Heart right ventricle (tissue), 16 donors: ENCODE measurements at regions not wholly inside any gene's neighbourhood (a gene's known extent, or its start where the extent isn't known, plus 50 kb on each side); places are given as distances from the start of the nearest gene placed in this dataset.

Experiments
- ATAC-seq, 8 donors: fragments of 200-7000 bp; cut with Tn5 transposase; one replicate each; pipeline ENCODE4 v1.9.1; 2020; ENCODE audit warnings: mild to moderate bottlenecking in 8 of 8, moderate library complexity in 8 of 8, moderate number of reproducible peaks in 1 of 8
- DNase-seq, 2 donors: peaks; one replicate each; pipeline ENCODE4 v3.0.0-alpha.2; 2020
- H3K27ac ChIP-seq, 10 donors: fragments of 200-600 bp; sonication (generic) in 2 of 10; one replicate each; pipeline versions ENCODE4 v1.5.0 to v1.8.0; 2020 to 2022; ENCODE audit warnings: mild to moderate bottlenecking in 3 of 10
- H3K27me3 ChIP-seq, 7 donors: fragments of 200-600 bp; one replicate each; pipeline ENCODE4 v1.8.0; 2021 to 2022; ENCODE audit warnings: mild to moderate bottlenecking in 2 of 7
- H3K36me3 ChIP-seq, 9 donors: fragments of 200-600 bp; sonication (generic) in 1 of 9; one replicate each; pipeline versions ENCODE4 v1.5.0 to v1.8.0; 2020 to 2022; ENCODE audit warnings: mild to moderate bottlenecking in 2 of 9
- H3K4me1 ChIP-seq, 9 donors: fragments of 200-600 bp; sonication (generic) in 1 of 9; one replicate each; pipeline versions ENCODE4 v1.5.0 to v1.8.0; 2020 to 2022; ENCODE audit warnings: mild to moderate bottlenecking in 4 of 9
- H3K4me3 ChIP-seq, 10 donors: fragments of 200-600 bp; sonication (generic) in 2 of 10; one replicate each; pipeline versions ENCODE4 v1.5.0 to v1.8.0; 2020 to 2022; ENCODE audit warnings: mild to moderate bottlenecking in 7 of 10, moderate library complexity in 2 of 10
- H3K9me3 ChIP-seq, 11 donors: fragments of 200-600 bp in 10 of 11; sonication (generic) in 2 of 11; one replicate each; pipeline versions ENCODE4 v1.5.0 to v1.8.0; 2013 to 2022; ENCODE audit warnings: mild to moderate bottlenecking in 2 of 11, control low read depth in 1 of 11, moderate library complexity in 1 of 11
- CTCF ChIP-seq, 9 donors: fragments of 200-600 bp; sonication (generic) in 2 of 9; IDR thresholded peaks; one replicate each; pipeline versions ENCODE4 v1.5.0 to v1.8.0; 2021 to 2022; ENCODE audit warnings: antibody characterized with exemption in 9 of 9, mild to moderate bottlenecking in 5 of 9, moderate library complexity in 1 of 9
- WGBS, 2 donors: extraction: QIAGEN DNeasy Blood & Tissue Kit; methylation state at CpG; one replicate each; pipeline ENCODE4 v1.1.7; 2013; ENCODE audit warnings: inconsistent platforms in 1 of 2; 5-methylcytosine and 5-hydroxymethylcytosine counted together
- intact Hi-C, 10 donors: fragments of 100-400 bp; cut with DNase I; formaldehyde crosslinking; loops; one replicate each; pipeline versions ENCODE4 v1.11.1 to v1.14.2; 2022
- donor health status: Arrhythmogenic right ventricular cardiomyopathy.
- donor health status: ischemic (EF 13 %, LVEDD 7.1; RV severe dilation, severe dysfunction).
- donor health status: healthy with polysubstance abuse.
- donor health status: DM: no; HTN: yes; CAD: no.
- donor health status: DM: no; HTN: no; CAD: no.
- donor health status: ischemic (EF 25% LVEDD 6.9; RV normal size, moderate dysfunction).
- donor health status: ischemic (EF 25% LVEDD 5.7; RV mildly dilated, moderate dysfunction).
- donor health status: healthy.
- donor health status: DM: yes; HTN: yes; CAD: no.
- donor health status: Ischemic cardiomyopathy.
- donor health status: ischemic (EF 35%, LVEDD 5.7; RV mildly dilated, moderate dysfunction).
- donor health status: nonischemic (EF 11% LVEDD 7.7; RV severe dilation, severe dysfunction).
- donor health status: DM: yes; HTN: yes; CAD: no.
- donor health status: PGD.
- donor health status: ischemic (EF 29% LVEDD 5.4; RV normal size, mild dysfunction).
- donor health status: nonischemic (EF 23%, LVEDD 6.1; RV moderate dilation, normal function).

- 81 to 84% methylated on average over 3 of the region's 3 CpGs for WGBS, 2 donors
- no peak for TF ChIP-seq CTCF (IDR thresholded peaks at IDR 0.05)
- H3K9me3 ChIP-seq: no peaks in the 10 kb centered on the region
- no peaks in the 10 kb centered on the region for H3K27me3 ChIP-seq
- H3K27ac ChIP-seq: no peak overlapping the region
- DNase-seq (no peak), ATAC-seq (no peak)
- no peaks in the 10 kb centered on the region for H3K36me3 ChIP-seq
- no peaks in the 10 kb centered on the region for H3K4me1 ChIP-seq
- no peak overlapping the region for H3K4me3 ChIP-seq
- intact Hi-C loops: no loop called here
Observed at GRCh38 chr5:145226726-145227125, 608.4 kb downstream of the PRELID2 start.

DNA sequence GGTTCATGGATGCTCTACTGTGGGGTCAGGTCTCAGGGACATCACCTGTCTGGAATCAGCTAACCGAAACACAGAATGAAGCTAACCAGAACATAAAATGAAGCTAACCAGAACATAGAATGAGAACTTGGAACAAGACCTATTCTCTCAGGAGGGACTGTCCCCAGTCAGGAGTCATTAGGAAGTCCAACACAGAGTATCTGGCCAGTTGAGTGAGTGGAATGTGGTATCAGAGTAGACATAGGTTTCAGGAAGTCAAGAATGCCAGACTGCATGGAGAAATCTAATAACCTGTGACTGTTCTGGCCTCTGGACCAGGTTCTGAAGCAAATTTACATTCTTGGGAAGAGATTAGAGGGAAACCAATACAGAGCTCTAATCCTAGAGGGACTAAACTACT is 609.6 kb downstream of the PRELID2 start:
- 93 to 94% methylated on average over 1 of the region's 1 CpG for WGBS, 2 donors
- intact Hi-C loops: no loop called here

DNA sequence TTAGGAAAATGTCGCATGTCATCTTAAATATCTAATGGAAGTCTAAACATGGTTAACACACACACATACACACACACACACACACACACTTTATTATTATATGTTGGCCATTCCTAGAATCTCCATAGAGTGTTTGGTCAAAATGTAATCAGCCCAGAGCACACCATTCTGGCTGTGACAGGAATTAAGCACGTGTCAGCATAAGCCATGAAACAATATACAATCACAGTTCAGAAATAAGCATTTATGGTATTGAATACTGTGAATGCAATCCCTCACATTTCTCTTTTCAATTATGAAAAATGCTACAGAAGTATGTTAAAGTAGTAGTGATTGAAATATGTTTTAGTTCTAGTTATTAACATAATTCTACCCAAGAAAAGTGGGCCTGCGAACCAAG is 611.6 kb downstream of the PRELID2 start:
- Histone ChIP-seq H3K27me3 (no peaks in the 10 kb centered on the region), H3K9me3 (no peaks in the 10 kb centered on the region), H3K4me3 (no peak overlapping the region), H3K27ac (no peak overlapping the region), H3K4me1 (no peaks in the 10 kb centered on the region), H3K36me3 (no peaks in the 10 kb centered on the region)
- no peak for TF ChIP-seq CTCF (IDR thresholded peaks at IDR 0.05)
- intact Hi-C loops: no loop called here
- DNase-seq: no peak
- ATAC-seq: no peak
- 87 to 91% methylated on average over 3 of the region's 3 CpGs for WGBS, 2 donors

More for the DNA sequence above, 609.6 kb downstream of the PRELID2 start:
- DNase-seq: no peak
- Histone ChIP-seq H3K9me3 (no peaks in the 10 kb centered on the region), H3K27me3 (no peaks in the 10 kb centered on the region), H3K36me3 (no peaks in the 10 kb centered on the region), H3K4me3 (no peak overlapping the region), H3K27ac (no peak overlapping the region), H3K4me1 (no peaks in the 10 kb centered on the region)
- ATAC-seq: no peak
- no peak for TF ChIP-seq CTCF (IDR thresholded peaks at IDR 0.05)

GRCh38 chr5:145222622-145223021 is 612.5 kb downstream of the PRELID2 start:
- Histone ChIP-seq H3K9me3 (no peaks in the 10 kb centered on the region), H3K4me3 (no peak overlapping the region), H3K4me1 (no peaks in the 10 kb centered on the region), H3K36me3 (no peaks in the 10 kb centered on the region), H3K27me3 (no peaks in the 10 kb centered on the region), H3K27ac (no peak overlapping the region)
- intact Hi-C loops: no loop called here
- DNase-seq (no peak), ATAC-seq (no peak)
- TF ChIP-seq CTCF (IDR thresholded peaks at IDR 0.05): no peak

DNA sequence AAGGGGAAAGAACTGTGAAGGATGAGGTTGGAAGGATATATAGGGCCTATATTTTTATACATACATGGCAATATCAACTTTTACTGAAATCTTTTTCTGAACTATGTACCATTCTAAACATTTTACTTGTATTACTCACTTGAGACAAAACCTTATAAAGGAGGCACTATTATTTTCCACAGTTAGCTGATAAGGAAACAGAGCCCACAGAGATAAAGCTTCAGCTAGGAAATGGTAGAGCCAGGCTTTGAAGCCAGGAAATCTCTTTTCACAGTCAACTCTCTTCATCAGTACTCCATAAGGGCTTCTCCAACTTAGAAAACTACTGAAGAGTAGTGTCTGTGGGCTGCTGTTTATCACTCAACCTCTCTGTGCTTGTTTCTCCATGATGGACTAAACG is 613.7 kb downstream of the PRELID2 start:
- intact Hi-C loops: no loop called here
- Histone ChIP-seq H3K27ac (no peak overlapping the region), H3K27me3 (no peaks in the 10 kb centered on the region), H3K4me1 (no peaks in the 10 kb centered on the region), H3K4me3 (no peak overlapping the region), H3K9me3 (no peaks in the 10 kb centered on the region), H3K36me3 (no peaks in the 10 kb centered on the region)
- DNase-seq: no peak
- no peak for ATAC-seq
- WGBS, 2 donors: 95 to 96% methylated on average over 1 of the region's 1 CpG
- no peak for TF ChIP-seq CTCF (IDR thresholded peaks at IDR 0.05)
